Parathyroid adenoma (tissue), 2 donors: ENCODE measurements at regions not wholly inside any gene's neighbourhood (a gene's known extent, or its start where the extent isn't known, plus 50 kb on each side); places are given as distances from the start of the nearest gene placed in this dataset.

Experiments used
- H2AFZ ChIP-seq: fragments of 300-600 bp; sonication (generic); one replicate; pipeline ENCODE4 v1.7.0; 2017; ENCODE audit warnings: antibody characterized with exemption, mild to moderate bottlenecking
- H3K27ac ChIP-seq: fragments of 300-600 bp; sonication (generic); one replicate; pipeline ENCODE4 v1.7.0; 2017
- H3K27me3 ChIP-seq: fragments of 300-600 bp; sonication (generic); one replicate; pipeline ENCODE4 v1.7.0; 2017; ENCODE audit warnings: low read length; ENCODE audit not compliant: control insufficient read depth, insufficient read depth
- H3K36me3 ChIP-seq: fragments of 300-600 bp; sonication (generic); one replicate; pipeline ENCODE4 v1.7.0; 2017; ENCODE audit warnings: low read length; ENCODE audit not compliant: control insufficient read depth, insufficient read depth
- H3K4me1 ChIP-seq: fragments of 300-600 bp; sonication (generic); one replicate; pipeline ENCODE4 v1.7.0; 2017; ENCODE audit warnings: control low read depth
- H3K4me2 ChIP-seq: fragments of 300-600 bp; sonication (generic); one replicate; pipeline ENCODE4 v1.7.0; 2017; ENCODE audit warnings: low read length
- H3K4me3 ChIP-seq: fragments of 300-600 bp; sonication (generic); one replicate; pipeline ENCODE4 v1.7.0; 2017; ENCODE audit warnings: low read depth, low read length
- H3K79me2 ChIP-seq: fragments of 300-600 bp; sonication (generic); one replicate; pipeline ENCODE4 v1.7.0; 2017; ENCODE audit warnings: control low read depth
- H3K9ac ChIP-seq: fragments of 300-600 bp; sonication (generic); one replicate; pipeline ENCODE4 v1.7.0; 2017; ENCODE audit warnings: mild to moderate bottlenecking
- H3K9me3 ChIP-seq: fragments of 300-600 bp; sonication (generic); one replicate; pipeline ENCODE4 v1.7.0; 2017; ENCODE audit warnings: low read length; ENCODE audit not compliant: control insufficient read depth
- TF ChIP-seq, protein P1 (sequence below): fragments of 300-600 bp; sonication (generic); IDR thresholded peaks from one replicate; pipeline ENCODE4 v1.7.0; 2017; ENCODE audit warnings: antibody characterized with exemption, mild to moderate bottlenecking
- donor health status: primary hyperparathyroidism.

DNA sequence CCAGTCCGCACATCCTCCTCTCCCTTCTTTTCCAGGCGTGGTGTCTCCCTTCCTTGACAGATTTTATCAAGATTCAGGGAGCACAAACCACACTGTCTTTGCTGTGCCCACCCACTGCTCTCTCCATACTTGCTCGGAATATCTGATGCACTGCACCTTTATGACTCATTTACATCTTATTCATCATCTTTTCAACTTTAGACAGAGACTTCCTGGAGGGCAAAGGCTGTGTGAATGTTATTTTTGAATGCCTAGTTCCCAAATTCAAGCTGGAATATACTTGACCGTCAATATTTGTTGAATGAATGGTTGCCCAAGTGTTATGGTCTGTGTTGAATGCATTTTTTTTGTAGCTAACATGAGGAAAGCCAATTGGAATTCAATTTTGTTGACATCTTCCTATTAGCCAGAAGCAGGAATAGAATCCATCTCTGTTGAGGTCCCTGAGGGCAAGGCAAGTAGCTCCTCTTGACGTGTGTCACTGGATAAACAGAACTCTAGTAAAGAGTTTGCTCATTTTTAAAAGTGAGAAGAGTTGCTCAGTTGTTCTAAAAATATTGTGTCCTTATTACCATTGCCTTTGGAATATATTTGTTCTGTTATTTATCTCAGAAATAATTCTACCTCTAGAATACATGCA, 95.0 kb downstream of the KLF6 start:
- Histone ChIP-seq H3K27me3 (no peaks in the 10 kb centered on the region), H3K4me3 (no peak overlapping the region), H2AFZ (no peak overlapping the region), H3K79me2 (no peaks in the 10 kb centered on the region), H3K9me3 (no peaks in the 10 kb centered on the region), H3K9ac (no peak overlapping the region), H3K4me1 (no peaks in the 10 kb centered on the region), H3K4me2 (no peak overlapping the region), H3K27ac (no peak overlapping the region), H3K36me3 (no peaks in the 10 kb centered on the region)
- TF ChIP-seq, protein P1, sequence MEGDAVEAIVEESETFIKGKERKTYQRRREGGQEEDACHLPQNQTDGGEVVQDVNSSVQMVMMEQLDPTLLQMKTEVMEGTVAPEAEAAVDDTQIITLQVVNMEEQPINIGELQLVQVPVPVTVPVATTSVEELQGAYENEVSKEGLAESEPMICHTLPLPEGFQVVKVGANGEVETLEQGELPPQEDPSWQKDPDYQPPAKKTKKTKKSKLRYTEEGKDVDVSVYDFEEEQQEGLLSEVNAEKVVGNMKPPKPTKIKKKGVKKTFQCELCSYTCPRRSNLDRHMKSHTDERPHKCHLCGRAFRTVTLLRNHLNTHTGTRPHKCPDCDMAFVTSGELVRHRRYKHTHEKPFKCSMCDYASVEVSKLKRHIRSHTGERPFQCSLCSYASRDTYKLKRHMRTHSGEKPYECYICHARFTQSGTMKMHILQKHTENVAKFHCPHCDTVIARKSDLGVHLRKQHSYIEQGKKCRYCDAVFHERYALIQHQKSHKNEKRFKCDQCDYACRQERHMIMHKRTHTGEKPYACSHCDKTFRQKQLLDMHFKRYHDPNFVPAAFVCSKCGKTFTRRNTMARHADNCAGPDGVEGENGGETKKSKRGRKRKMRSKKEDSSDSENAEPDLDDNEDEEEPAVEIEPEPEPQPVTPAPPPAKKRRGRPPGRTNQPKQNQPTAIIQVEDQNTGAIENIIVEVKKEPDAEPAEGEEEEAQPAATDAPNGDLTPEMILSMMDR: no peak

DNA sequence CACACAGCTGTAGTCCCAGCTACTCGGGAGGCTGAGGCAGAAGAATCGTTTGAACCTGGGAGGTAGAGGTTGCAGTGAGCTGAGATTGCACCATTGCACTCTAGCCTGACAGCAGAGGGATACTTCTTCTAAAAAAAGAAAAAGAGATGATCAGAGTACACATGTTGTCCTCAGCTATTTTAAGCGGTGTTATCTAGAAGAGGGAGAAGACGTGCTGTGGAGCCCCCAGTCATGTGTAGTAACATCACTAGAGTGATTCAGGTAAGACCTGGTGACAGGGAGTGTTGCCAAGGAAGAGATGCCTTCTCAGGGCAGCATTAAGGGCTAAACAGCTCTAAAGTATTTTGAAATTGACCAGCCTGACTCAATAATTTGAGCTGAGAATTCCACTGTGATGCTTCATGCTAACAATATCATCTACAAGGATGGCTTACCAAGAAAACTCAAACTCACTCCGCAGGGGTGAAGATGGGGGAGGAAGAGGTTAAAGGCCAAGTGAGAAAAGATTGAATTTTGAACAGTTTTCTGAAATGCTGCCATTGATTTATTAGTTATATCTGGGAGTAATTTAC, 97.4 kb downstream of the KLF6 start:
- TF ChIP-seq, protein P1: no peak
- Histone ChIP-seq H3K4me3 (no peak overlapping the region), H3K79me2 (no peaks in the 10 kb centered on the region), H3K27ac (no peak overlapping the region), H3K9me3 (no peaks in the 10 kb centered on the region), H3K4me2 (no peak overlapping the region), H3K9ac (no peak overlapping the region), H2AFZ (no peak overlapping the region), H3K36me3 (no peaks in the 10 kb centered on the region), H3K4me1 (no peaks in the 10 kb centered on the region), H3K27me3 (no peaks in the 10 kb centered on the region)

DNA sequence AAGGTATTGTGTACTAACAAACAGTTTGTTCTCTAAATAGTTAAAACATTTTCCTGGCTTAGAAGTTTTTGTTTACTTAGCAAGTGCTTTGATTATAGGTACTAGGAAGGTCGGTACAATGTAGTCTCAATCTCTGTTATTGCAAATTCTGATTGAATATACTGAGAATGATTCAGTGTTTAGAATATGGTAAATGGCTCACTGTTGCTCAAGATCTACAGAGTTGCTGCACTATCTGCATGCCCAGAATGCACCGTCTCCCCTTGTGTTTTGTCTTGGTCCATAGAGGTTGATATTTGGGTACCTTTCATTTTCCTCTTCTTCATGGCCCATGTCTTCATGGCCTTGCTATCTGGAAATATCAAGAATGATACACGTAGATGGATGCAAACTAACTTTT, 99.6 kb downstream of the KLF6 start:
- no peak overlapping the region for H3K4me3 ChIP-seq
- H3K9ac ChIP-seq: no peak overlapping the region
- no peaks in the 10 kb centered on the region for H3K36me3 ChIP-seq
- no peak overlapping the region for H3K4me2 ChIP-seq
- H3K4me1 ChIP-seq: no peaks in the 10 kb centered on the region
- TF ChIP-seq, protein P1: no peak
- no peaks in the 10 kb centered on the region for H3K79me2 ChIP-seq
- H2AFZ ChIP-seq: no peak overlapping the region
- H3K9me3 ChIP-seq: no peaks in the 10 kb centered on the region
- H3K27me3 ChIP-seq: no peaks in the 10 kb centered on the region
- no peak overlapping the region for H3K27ac ChIP-seq

DNA sequence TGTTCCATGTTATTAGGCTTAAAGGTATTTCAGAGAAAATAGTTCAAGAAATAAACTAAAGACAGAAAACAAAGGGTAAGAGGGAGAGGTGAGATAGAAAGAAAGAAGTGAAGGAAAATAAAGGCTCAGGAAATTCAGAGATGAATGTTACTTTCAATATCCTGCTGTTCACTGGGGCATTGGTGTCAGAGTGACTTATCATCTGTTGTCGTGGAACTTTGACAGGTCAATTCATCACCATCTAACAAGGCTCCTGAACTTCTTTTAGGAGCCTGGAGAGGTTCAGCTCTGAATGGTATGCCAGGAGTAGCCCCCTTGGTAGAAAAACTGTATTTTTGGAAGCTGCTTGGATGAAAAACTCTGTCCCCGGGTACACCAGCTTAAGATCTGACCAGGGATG, 100.1 kb downstream of the KLF6 start:
- H3K79me2 ChIP-seq: no peaks in the 10 kb centered on the region
- H3K9me3 ChIP-seq: no peaks in the 10 kb centered on the region
- no peak overlapping the region for H3K27ac ChIP-seq
- TF ChIP-seq, protein P1: no peak
- H3K4me2 ChIP-seq: no peak overlapping the region
- H3K4me3 ChIP-seq: no peak overlapping the region
- no peaks in the 10 kb centered on the region for H3K4me1 ChIP-seq
- H3K27me3 ChIP-seq: no peaks in the 10 kb centered on the region
- H2AFZ ChIP-seq: no peak overlapping the region
- H3K9ac ChIP-seq: no peak overlapping the region
- no peaks in the 10 kb centered on the region for H3K36me3 ChIP-seq

DNA sequence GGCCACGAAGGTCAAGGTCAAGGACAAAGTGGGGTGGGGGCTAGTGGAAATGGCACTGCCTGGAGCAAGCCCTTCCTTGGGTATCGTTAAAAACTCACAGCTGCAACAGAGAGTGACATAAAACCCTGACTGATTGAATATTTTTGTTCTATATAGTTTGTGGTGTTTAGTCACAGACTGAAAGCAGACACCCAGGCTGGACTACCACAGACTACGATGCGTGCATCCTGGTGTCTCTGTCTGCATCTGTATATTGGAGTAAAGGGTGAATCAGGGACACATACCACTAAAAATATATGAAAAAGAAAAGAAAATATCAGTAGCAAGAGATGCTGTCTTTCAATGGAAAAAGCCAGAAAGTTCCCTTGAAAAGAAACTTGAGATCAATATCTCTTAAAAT, 101.4 kb downstream of the KLF6 start:
- Histone ChIP-seq H3K4me2 (no peak overlapping the region), H3K79me2 (no peaks in the 10 kb centered on the region), H3K4me1 (no peaks in the 10 kb centered on the region), H2AFZ (no peak overlapping the region), H3K4me3 (no peak overlapping the region), H3K27ac (no peak overlapping the region), H3K9ac (no peak overlapping the region), H3K27me3 (no peaks in the 10 kb centered on the region), H3K36me3 (no peaks in the 10 kb centered on the region), H3K9me3 (no peaks in the 10 kb centered on the region)
- TF ChIP-seq, protein P1: no peak
